NCI-H2081 (cell line): ENCODE measurements at regions not wholly inside any gene's neighbourhood (a gene's known extent, or its start where the extent isn't known, plus 50 kb on each side); places are given as distances from the start of the nearest gene placed in this dataset.
"Not testable (repeated sequence)": the region's sequence is repeated elsewhere in the genome, so short reads cannot be mapped to it uniquely, and the experiment has no call there.

Experiments
- DNase-seq, 2 experiments: peaks; one replicate each; lab custom pipeline; 2025; lab: John Stamatoyannopoulos, UW

GRCh38 chr3:101950510-101950909, 101.2 kb downstream of the NFKBIZ start:
- no peak for DNase-seq

- DNase-seq = no peak
Observed at GRCh38 chr3:101950985-101951733, 101.8 kb downstream of the NFKBIZ start.

GRCh38 chr3:101954361-101954760, 105.0 kb downstream of the NFKBIZ start:
- no peak for DNase-seq

GRCh38 chr3:101954936-101955335, 105.6 kb downstream of the NFKBIZ start:
- DNase-seq = no peak

- DNase-seq = no peak
Observed at GRCh38 chr3:101962055-101962454, 112.7 kb downstream of the NFKBIZ start.

GRCh38 chr3:101963902-101964362, 114.6 kb downstream of the NFKBIZ start:
- no peak for DNase-seq

GRCh38 chr3:101964861-101965260, 115.5 kb downstream of the NFKBIZ start:
- no peak for DNase-seq

- DNase-seq = no peak
Observed at GRCh38 chr3:101966226-101966625, 116.9 kb downstream of the NFKBIZ start.

GRCh38 chr3:101970212-101970611, 120.9 kb downstream of the NFKBIZ start:
- no peak for DNase-seq

GRCh38 chr3:101970905-101971304, 121.6 kb downstream of the NFKBIZ start:
- DNase-seq = no peak

GRCh38 chr3:101972430-101973162, 123.3 kb downstream of the NFKBIZ start:
- no peak for DNase-seq

GRCh38 chr3:101973163-101973505, 123.8 kb downstream of the NFKBIZ start:
- no peak for DNase-seq

- DNase-seq = not testable (repeated sequence)
Observed at GRCh38 chr3:101975415-101975814, 126.1 kb downstream of the NFKBIZ start.

GRCh38 chr3:101976473-101976872, 127.2 kb downstream of the NFKBIZ start:
- DNase-seq = no peak

GRCh38 chr3:101978348-101978747, 129.0 kb downstream of the NFKBIZ start:
- no peak for DNase-seq

- DNase-seq = no peak
Observed at GRCh38 chr3:101979033-101979432, 129.7 kb downstream of the NFKBIZ start.

- DNase-seq = no peak
Observed at GRCh38 chr3:101984356-101984755, 135.0 kb downstream of the NFKBIZ start.

- no peak for DNase-seq
Observed at GRCh38 chr3:101988596-101988995, 139.3 kb downstream of the NFKBIZ start.

- DNase-seq = no peak
Observed at GRCh38 chr3:101989578-101990200, 140.4 kb downstream of the NFKBIZ start.

GRCh38 chr3:101992863-101993262, 143.5 kb downstream of the NFKBIZ start:
- DNase-seq = no peak

GRCh38 chr3:101994386-101994785, 145.1 kb downstream of the NFKBIZ start:
- DNase-seq = no peak

- no peak for DNase-seq
Observed at GRCh38 chr3:101995371-101996046, 146.2 kb downstream of the NFKBIZ start.
